GM21423 (cell line): ENCODE measurements at regions not wholly inside any gene's neighbourhood (a gene's known extent, or its start where the extent isn't known, plus 50 kb on each side); places are given as distances from the start of the nearest gene placed in this dataset.

ENCODE experiments used
- ATAC-seq: cut with Tn5 transposase; IDR thresholded peaks from one replicate; pipeline ENCODE4 v1.9.1; 2021; ENCODE audit warnings: mild to moderate bottlenecking, moderate library complexity; ENCODE audit not compliant: unreplicated experiment

DNA sequence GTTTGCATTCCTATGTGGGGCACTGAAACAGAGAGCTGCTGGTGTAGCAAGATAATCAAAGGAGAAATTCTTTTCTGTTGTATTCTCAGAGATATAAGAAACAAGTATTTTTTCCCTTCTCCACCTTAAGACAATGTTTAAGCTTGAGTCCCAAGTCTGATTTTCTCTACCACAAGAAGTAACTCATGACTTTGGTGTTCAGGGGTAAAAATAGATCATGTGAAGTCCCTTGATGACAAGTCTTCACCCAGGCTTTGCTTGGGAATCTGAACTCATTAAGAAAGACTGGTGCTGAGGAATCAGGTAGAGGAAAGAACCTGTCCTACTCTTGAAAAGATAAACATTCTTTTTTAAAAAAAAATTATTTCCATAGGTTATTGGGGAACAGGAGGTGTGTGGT is 205.6 kb downstream of the ALDH8A1 start:
- no peak for ATAC-seq

DNA sequence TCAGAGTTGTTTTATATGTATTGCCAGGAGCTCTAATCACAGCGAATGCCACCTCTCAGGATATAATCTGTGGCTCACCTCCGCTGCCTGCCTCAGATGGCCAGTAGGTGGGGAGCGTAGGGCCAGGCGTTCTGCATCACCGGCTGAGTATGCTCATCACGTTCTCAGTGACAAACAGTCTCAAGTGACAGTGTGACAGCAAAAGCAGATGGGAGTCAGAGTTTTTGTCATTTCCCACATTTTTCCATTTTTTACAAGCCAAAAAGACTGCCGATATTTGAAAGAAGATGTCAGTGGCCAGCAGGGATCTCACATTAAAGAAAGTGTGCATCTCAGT is 208.7 kb downstream of the ALDH8A1 start:
- no peak for ATAC-seq

DNA sequence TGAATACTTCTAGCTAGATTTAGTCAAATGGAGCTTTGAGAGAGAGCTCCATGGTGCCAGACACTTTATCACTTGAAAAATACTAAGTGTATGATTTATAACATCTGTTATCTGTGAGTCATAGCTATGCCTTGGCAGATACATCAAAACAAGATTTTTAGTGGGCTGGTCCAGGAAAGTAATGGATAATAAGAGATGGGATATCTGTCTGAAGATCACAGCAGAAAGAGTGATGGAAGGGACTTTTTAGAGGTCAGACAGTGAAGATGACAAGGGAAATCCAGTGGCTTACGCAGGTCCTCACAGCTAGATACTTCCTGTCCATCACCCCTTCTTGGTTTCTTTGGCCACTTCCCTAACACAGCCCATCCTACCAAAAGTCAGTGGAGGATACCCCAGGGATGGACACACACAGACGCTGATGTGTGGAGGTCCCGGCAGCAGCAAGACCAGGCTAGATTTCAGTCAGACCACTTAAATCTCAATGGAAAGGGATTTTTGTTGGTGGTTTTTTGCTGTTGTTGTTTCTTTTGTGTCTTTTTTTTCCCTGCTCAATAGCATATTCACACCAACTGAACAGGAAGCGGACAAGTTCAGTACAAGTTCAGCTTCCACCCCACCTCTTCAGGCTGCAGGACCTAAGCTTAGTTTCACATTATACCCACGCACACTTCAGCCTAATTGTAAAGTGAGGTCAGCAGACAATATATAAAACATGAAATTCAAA is 209.3 kb downstream of the ALDH8A1 start:
- no peak for ATAC-seq

DNA sequence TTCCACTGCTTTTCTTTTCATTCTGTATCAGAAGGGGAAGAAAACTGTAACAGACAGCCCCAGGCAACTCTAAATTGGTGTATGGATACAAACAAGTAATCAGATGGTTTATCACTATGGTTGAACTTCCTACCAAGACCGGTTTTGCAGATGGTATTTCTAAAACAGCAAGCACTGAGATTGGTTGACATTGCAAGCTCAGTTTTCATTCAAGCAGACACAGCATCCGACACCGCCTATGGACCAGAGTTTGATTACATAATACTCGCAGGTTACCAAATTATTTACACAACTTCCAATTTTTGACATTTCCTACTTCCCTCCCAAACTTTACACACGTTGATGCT is 209.9 kb downstream of the ALDH8A1 start:
- no peak for ATAC-seq

DNA sequence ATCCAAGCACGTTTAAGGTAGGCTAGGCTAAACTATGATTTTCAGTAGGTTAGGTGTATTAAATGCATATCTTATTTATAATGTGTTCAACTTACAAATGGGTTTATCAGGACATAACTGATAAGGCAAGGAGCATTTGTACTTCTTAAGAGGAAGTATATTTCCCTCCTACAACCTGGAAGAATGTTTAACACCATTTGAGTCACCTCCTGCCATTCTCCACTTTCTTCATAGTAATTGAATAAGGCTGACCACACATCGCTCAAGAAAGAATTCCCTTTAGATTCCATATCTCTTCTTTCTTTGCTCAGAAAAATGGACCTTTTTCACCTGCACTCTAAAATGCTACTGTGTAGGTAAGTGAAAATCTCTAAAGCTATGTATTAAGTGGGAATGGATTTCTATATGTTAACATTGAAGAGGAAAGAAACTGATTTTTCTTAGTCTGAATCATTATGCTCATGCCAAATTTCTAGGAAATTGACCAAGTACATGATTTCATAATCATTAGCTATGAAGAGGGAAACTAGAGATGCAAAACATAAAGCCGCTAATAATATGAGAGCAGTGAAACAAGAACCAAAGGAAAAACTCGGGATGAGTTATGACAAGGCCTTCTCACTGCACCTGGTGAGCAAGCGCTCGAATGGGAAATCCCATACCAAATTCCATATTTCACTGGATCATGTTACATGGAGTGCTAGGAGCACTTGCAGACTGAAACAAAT is 210.4 kb downstream of the ALDH8A1 start:
- no peak for ATAC-seq

DNA sequence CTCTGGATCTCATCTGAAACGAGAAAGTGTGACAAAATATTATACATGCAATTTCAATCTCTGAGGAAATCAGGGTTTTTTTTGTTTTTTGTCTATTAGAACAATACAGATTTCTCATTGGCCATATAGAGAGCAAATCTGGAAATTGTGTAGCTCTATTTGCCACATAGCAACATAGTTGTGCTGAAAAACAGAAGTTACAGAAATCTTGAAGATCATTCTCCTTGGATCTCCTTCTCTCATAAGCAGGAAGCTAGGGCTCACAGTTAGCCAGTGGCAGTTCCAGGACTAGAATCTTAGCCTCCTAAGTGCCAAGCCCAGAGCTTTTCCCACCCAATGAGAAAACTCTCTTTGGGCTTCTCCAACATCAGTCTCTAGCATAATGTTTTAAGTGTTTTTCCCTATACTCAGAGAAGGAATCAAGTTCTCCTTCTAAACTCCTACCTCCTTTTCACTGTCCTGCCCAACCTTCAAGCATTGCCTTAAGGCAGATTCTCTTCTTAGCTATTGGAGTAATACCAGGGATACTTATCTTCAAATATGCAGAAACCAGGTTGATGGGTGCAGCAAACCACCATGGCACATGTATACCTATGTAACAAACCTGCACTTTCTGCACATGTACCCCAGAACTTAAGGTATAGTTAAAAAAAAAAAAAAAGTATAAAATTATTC is 211.6 kb downstream of the ALDH8A1 start:
- no peak for ATAC-seq

DNA sequence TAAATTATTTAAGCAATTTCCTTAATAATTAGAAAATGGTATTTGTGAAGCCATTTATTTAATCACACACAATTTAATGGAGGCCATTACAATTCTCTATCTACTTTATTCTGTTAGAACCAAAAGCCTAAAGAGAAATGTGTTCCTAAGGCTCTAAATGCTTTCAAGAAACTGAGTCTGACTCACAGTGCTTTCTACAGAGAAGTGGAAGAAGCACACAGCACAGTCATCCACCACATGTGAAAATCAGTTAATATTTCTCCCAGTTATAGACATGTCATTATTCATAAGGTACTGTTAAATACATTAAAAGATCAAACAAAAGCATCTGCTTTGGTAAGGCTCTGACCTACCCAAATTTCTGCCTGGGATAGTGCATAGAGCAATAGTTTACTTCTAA is 214.4 kb downstream of the ALDH8A1 start:
- no peak for ATAC-seq

DNA sequence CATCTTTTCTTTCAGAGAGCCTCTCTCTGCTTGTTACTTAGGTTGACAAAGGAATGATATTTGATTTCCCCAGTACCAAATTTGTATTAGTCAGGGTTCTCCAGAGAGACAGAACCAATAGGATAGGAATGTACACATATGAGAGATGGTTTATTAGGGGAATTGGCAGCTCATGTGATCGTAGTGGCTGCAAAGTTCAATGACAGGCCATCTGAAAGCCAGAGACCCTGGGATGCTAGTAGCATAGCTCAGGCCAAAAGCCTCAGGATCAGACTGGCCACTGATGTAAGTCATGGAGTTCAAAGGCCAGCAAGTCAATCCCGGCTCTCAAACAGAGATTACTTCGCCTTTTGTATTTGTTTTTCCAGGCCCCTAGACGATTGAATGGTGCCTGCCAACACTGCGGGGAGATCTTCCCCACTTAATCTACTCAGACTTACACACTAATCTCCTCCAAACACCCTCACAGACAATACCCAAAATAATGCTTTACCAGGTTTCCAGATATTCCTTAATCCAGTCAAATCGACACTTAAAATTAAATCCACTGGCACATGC is 215.5 kb downstream of the ALDH8A1 start:
- no peak for ATAC-seq

DNA sequence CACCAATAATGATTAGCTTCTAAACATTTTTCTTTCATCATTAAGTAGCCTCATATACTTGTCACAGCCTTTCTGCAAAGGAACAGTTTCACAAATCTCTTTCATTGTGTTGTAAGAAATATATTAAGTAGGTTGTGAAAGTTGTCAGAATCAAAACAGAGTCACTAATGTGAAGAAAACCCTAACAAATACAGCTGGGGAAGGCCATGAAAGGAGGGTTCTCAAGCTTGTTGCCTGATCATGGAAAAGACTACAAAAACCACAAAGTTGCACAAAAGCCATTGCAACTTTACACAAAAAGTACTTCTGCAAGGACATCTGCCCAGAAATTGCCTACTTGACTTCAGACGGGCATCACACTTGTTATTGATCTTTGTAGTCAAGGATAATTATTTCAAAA is 216.1 kb downstream of the ALDH8A1 start:
- ATAC-seq, result no peak

DNA sequence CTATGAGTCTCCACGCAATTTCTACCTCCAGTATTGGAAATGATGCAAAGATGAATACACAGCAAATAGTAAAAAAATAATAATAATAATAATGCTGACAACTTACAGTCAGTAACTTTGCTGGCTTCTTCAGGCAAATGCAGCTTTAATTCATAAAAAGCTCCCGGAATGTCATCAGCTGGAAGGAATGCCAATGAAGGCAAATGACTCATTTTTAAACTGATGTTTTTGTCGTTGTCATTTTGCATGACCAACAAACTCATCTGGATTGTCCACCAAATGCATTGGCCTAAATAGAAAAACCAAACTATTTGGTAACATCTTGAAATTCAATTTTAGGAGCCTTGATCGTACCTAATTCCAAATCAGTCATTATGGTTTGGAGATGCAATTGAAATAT is 217.1 kb downstream of the ALDH8A1 start:
- no peak for ATAC-seq

DNA sequence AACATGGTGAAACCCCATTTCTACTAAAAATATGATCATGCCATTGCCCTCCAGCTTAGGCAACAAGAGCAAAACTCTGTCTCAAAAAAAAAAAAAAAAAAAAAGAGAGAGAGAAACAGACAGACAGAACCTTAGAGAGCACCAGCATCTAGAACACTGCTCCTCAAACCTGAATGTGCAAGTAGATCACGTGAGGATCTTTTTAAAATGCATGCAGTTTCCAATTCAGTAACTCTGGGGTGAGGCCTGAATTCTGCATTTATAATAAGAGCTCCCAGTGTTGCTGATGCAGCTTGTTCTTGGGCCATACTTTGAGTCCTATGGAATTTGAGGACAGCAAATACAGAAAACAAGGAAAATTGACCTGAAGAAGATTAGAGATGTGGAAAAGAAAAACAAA is 218.3 kb downstream of the ALDH8A1 start:
- ATAC-seq, result no peak

DNA sequence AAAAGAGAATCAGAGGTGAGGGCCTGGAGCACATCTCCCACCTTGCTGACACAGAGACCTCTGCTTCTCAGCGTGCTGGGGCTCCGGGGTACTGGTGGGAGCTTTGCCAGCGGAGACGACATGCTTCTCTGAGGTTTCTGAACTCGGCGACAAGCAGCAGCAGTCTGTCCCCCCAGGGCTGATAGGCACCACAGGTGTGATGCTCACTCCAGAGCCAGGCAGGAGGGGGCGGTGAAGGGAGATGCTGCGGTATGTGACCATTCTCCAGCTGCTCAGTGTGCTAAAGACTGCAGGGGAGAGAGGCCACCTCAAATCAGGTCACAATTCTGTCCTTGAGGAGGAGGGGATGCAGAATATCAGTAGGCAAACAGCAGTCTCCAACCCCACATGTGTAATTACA is 219.9 kb downstream of the ALDH8A1 start:
- ATAC-seq, result no peak

DNA sequence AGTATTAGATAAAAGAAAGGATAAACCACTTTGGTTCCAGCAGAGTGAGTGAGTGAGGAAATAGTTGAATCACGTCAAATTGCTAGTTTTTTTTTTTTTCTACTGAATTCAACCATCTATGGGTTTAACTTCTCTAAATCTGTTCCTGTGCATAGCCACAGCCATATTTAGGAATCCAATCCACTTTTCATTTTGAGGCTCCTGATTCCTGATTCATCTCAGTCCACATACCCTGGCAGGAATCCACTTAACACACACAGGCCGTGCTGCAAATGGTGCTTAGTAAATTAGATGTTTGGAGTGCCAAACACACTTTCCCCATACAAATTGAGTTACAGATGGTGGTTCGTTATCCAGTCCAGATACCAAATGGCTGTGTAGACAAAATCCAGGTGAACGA is 220.3 kb downstream of the ALDH8A1 start:
- ATAC-seq, result no peak

DNA sequence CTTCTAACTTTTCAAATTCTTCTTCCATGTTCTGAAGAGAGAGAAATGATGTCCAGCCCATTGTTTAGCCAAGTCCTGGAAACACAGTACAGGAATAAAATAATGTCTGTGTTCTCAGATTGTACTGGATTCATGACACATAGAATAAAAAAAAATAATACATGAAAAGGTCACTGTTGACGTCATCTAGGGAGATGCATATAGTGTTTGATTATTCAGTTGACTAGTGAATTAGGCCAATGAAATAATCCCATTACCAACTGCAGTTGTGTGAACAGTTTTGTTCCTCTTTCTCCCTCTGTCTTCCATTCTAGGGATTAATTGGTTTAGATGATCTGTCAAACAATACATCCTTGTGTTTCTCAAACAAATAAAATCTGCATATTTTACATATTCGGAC is 222.8 kb downstream of the ALDH8A1 start:
- no peak for ATAC-seq

DNA sequence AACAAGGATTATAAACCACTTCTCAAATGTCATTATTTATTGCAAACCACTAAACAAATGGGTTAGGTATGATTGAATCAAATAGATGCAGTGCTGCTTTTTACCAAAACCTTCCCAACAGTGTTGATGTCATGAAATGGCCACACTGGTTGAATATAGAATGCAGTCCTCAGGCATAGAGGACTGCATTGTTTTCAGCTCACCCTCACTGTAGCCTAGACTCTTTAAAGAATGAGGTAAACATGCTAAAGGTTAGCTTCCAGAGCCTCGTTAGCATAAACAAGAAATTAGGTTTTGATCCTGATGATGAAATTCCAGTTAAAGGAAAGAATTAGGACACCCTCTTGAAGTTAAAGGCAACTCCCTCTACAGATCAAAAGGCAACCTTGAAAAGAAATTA is 224.3 kb downstream of the ALDH8A1 start:
- ATAC-seq, result no peak

DNA sequence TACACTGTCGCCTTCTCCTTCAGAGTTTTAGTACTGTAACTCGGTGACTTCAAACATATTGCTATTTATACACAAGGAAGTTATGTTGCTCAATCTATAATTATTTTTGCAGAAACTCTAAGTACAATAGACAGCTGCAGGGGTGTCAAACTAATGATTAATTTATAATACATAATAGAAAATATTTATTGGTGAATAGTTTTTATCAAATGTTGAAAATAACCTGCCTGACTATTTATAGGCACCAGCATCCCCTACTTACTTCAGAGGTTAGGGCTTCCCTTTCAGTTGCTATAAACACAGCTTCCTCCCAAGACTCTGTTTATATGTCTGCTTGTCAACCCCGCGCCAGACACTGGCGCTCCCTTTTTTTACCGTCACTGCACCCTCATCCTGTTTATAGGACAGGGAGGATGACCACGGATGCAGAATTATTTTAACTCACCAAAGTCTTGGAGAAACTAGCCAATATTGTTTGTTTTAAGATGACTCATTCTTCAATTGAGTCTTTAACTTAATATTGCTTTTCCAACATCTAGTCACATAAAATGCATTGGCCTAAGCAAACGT is 225.0 kb downstream of the ALDH8A1 start:
- ATAC-seq, result no peak

DNA sequence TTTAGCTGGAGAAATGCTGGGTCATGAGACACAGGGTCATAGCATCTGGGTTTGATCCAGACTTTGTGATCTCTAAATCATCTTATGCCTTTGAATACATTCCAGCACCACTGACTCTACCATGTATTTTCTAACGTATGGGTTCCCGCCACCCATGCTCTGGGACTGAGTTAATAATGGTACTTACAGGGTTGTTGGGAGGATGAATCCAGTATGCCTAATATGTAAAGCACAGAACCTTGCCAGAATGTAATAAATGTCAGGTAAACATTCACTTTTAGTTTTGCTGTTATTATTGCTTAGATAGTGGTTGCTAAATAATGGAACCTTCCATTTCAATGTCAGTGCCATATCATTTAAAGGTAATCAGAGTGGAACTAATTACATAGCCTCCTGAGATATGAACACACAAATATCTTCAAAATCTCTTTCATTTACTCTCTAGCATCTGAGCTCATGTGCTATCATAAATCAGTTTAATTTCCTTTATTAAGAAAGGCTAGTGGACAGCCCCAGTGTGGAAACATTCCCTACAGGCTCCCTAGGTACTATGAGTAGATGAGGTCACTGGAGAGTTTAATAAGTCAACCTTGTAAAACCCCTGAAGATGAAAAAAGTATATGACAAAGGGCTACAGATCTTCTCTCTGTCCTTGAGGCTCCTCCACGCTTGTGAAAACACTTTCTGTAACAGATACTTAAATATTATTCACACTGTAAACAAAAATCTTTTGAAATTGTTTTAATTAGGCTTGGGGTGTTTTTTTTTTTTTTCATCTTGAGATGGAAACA is 226.6 kb downstream of the ALDH8A1 start:
- ATAC-seq, result no peak

DNA sequence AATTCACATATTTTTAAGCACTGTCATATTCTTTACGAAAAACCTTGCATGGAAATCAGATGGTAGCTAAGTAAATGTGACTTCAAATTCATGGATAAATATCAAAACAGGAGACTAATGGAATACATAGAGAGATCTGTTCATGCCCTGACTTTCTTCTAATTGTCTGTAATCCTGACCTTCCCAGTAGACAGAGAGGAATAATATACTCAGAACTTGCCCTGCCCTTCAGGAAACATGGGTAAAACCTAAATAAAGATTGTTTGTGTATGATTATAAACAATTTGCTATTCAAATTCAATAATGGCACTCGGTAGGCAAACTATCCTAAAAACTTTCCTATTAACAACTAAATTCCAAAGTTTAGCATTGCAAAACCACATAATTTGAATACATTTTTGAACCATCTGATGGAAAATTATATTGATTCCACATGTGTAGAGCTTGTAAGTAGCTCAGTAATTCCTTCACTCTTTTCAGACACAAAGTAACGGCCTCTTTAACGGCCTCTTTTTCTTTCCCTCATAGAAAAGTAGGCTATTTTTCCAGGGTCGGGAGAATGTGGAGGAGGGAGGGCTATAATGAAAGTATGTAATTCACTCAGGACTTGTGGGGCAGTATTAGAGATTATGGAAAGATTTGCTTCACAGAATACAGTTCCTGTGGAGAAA is 227.6 kb downstream of the ALDH8A1 start:
- ATAC-seq, result no peak

DNA sequence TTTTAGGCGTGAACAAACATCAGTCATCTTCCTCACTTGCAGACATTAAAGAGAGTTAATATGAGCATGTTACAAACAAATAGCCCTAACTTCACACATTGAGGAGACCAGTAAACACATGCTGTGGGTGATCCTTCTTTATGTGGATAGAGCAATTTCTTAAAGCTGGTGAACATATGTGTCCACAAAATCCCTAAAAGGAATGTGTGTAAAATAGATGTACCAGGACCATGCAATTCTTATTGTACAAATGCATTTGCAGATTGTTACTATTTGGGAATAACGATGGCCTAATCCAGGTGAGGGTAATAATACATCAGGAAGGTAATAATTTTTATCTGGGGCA is 228.9 kb downstream of the ALDH8A1 start:
- ATAC-seq, result no peak

DNA sequence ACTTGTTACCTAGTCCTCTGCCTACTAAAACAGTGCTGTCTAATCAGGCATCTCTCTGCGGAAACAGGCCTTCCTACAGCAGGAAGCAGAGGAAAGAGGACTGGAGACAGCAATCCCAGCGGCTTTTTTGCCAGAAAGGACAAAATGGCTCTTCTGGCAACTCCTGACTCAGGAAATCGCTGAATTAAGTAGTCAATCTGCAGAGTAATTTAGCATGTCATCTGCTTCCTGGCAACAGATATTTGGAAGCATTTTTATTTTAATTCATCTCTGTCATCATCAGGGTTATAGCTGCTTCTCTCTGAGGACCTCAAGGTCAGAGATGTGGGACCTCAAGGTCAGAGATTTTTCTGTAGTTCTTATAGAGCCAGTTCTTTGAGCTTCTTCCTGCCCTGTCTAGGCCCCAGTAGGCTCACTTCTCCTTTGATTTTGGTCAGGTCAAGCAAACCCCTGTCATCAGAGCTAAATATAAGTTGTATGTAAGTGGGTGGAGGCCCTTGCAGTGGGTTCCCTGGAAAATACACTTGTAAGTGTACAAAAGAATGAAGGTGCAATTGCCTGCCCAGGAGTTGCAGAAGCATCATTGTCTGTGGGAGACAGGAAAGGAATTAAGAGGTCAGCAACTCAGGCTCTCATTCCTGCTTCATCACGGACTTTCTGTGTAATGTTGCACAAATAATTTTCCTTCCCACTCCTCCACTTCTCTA is 229.4 kb downstream of the ALDH8A1 start:
- no peak for ATAC-seq
